ENCODE measurements at regions not wholly inside any gene's neighbourhood (a gene's known extent, or its start where the extent isn't known, plus 50 kb on each side); places are given as distances from the start of the nearest gene placed in this dataset.

DNA sequence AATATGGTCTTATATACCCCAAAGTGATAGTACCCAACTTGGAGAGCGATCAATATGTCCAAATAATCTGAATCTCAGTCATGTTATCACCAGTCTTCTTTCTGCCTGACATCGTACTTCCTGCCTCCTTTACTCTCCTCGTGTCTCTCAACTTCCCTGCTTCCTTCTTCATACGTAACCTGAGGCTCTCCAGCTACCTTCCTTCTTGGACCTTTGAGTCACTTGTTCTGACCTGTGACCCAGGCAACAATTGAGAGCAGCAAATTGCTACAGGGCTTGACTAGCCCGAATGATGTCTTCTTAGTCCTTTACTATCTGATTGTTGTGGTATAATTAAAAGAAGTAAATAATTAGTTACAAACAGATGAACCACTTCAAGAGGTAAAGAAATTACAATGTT is 145.9 kb upstream of the MBNL1 start:
- Histone ChIP-seq H3K27me3 (ENCODE audit: insufficient read depth, low read length, poor library complexity, severe bottlenecking) (no peaks in the 10 kb centered on the region), H3K79me2 (ENCODE audit: insufficient read depth, low read length) (no peaks in the 10 kb centered on the region), H3K4me1 (ENCODE audit: insufficient read depth, low read length, poor library complexity, severe bottlenecking) (no peaks in the 10 kb centered on the region), H3K4me3 (ENCODE audit: low read length, poor library complexity, severe bottlenecking) (no peak overlapping the region), H3K9me2 (replicated peaks; ENCODE audit: low read depth, low read length) (no peaks in the 10 kb centered on the region), H3K9me3 (ENCODE audit: insufficient read depth, low read depth, low read length) (no peaks in the 10 kb centered on the region), H3K9ac (ENCODE audit: low read depth, low read length, poor library complexity, severe bottlenecking) (no peak overlapping the region), H2AFZ (ENCODE audit: low read length) (peak overlapping the region; percentile 47; the same call in 1 of the 2 replicates), H3F3A (ENCODE audit: low read depth) (0 out of 2 replicates have a peak, but pooled peaks cover 2% of the 10 kb centered on the region), H4K20me1 (ENCODE audit: insufficient read depth, low read length, poor library complexity, severe bottlenecking) (no peaks in the 10 kb centered on the region), H3K4me2 (ENCODE audit: low read depth, low read length, poor library complexity, severe bottlenecking) (no peak overlapping the region), H3K36me3 (ENCODE audit: insufficient read depth, low read length) (no peaks in the 10 kb centered on the region)
- TF ChIP-seq, protein P1, sequence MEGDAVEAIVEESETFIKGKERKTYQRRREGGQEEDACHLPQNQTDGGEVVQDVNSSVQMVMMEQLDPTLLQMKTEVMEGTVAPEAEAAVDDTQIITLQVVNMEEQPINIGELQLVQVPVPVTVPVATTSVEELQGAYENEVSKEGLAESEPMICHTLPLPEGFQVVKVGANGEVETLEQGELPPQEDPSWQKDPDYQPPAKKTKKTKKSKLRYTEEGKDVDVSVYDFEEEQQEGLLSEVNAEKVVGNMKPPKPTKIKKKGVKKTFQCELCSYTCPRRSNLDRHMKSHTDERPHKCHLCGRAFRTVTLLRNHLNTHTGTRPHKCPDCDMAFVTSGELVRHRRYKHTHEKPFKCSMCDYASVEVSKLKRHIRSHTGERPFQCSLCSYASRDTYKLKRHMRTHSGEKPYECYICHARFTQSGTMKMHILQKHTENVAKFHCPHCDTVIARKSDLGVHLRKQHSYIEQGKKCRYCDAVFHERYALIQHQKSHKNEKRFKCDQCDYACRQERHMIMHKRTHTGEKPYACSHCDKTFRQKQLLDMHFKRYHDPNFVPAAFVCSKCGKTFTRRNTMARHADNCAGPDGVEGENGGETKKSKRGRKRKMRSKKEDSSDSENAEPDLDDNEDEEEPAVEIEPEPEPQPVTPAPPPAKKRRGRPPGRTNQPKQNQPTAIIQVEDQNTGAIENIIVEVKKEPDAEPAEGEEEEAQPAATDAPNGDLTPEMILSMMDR (conservative IDR thresholded peaks at IDR 0.05; ENCODE audit: low read length): no peak
- no peak for TF ChIP-seq EZH2phosphoT487 (IDR thresholded peaks at IDR 0.05; ENCODE audit: borderline replicate concordance)

DNA sequence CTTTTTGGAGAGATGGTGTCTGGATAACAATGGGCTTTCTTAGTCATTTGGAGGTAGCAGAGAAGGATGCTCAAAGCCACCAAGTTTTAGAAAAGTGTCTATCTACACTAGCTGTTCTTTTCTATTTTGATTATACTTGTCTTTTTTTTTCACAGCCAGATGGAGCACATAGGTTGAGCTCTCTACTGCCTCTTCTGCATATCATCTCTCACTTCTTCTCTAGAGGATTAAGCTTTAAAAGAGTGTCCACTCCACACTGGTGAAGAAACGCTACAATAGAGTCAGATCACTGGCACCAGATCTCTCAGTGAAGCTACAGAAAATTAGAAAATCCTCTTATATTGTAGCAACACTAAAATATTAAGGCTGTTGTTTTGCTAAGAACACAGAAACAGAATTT is 145.3 kb upstream of the MBNL1 start:
- Histone ChIP-seq H3K9ac (ENCODE audit: low read depth, low read length, poor library complexity, severe bottlenecking) (no peak overlapping the region), H3K9me2 (replicated peaks; ENCODE audit: low read depth, low read length) (no peaks in the 10 kb centered on the region), H4K20me1 (ENCODE audit: insufficient read depth, low read length, poor library complexity, severe bottlenecking) (no peaks in the 10 kb centered on the region), H2AFZ (ENCODE audit: low read length) (peak overlapping the region; percentile 47; the same call in 1 of the 2 replicates), H3F3A (ENCODE audit: low read depth) (0 out of 2 replicates have a peak, but pooled peaks cover 2% of the 10 kb centered on the region), H3K27me3 (ENCODE audit: insufficient read depth, low read length, poor library complexity, severe bottlenecking) (no peaks in the 10 kb centered on the region), H3K4me3 (ENCODE audit: low read length, poor library complexity, severe bottlenecking) (no peak overlapping the region), H3K9me3 (ENCODE audit: insufficient read depth, low read depth, low read length) (no peaks in the 10 kb centered on the region), H3K4me2 (ENCODE audit: low read depth, low read length, poor library complexity, severe bottlenecking) (no peak overlapping the region), H3K4me1 (ENCODE audit: insufficient read depth, low read length, poor library complexity, severe bottlenecking) (no peaks in the 10 kb centered on the region), H3K36me3 (ENCODE audit: insufficient read depth, low read length) (no peaks in the 10 kb centered on the region), H3K79me2 (ENCODE audit: insufficient read depth, low read length) (no peaks in the 10 kb centered on the region)
- TF ChIP-seq, protein P1 (conservative IDR thresholded peaks at IDR 0.05; ENCODE audit: low read length): peak; percentile 41
- TF ChIP-seq EZH2phosphoT487 (IDR thresholded peaks at IDR 0.05; ENCODE audit: borderline replicate concordance): no peak

DNA sequence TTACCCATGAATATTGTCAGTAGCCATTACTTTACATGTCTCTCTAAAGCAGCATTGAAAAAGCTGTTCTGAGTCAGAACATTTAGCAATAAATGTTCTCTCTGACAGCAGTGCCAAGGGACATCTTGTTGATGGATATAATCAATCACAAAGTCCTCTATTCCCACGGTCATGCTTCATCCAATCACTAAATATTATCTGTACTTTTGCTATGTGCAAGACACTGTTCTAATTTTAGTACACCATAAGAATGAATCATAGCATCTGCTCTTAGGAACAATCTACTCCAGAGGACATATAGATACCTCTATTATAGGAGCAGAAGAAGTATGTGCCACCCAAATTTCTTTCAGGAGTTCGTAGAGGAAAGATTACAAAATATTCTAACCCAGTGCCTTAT is 142.5 kb upstream of the MBNL1 start:
- no peak overlapping the region for H3K9ac ChIP-seq (ENCODE audit: low read depth, low read length, poor library complexity, severe bottlenecking)
- no peaks in the 10 kb centered on the region for H3K9me2 ChIP-seq (replicated peaks; ENCODE audit: low read depth, low read length)
- no peaks in the 10 kb centered on the region for H3K27me3 ChIP-seq (ENCODE audit: insufficient read depth, low read length, poor library complexity, severe bottlenecking)
- no peaks in the 10 kb centered on the region for H3K36me3 ChIP-seq (ENCODE audit: insufficient read depth, low read length)
- TF ChIP-seq, protein P1 (conservative IDR thresholded peaks at IDR 0.05; ENCODE audit: low read length): no peak
- TF ChIP-seq EZH2phosphoT487 (IDR thresholded peaks at IDR 0.05; ENCODE audit: borderline replicate concordance): no peak
- 0 out of 2 replicates have a peak, but pooled peaks cover 2% of the 10 kb centered on the region for H3F3A ChIP-seq (ENCODE audit: low read depth)
- no peak overlapping the region for H2AFZ ChIP-seq (ENCODE audit: low read length)
- no peaks in the 10 kb centered on the region for H3K79me2 ChIP-seq (ENCODE audit: insufficient read depth, low read length)
- H3K9me3 ChIP-seq (ENCODE audit: insufficient read depth, low read depth, low read length): no peaks in the 10 kb centered on the region
- no peak overlapping the region for H3K4me3 ChIP-seq (ENCODE audit: low read length, poor library complexity, severe bottlenecking)
- no peak overlapping the region for H3K4me2 ChIP-seq (ENCODE audit: low read depth, low read length, poor library complexity, severe bottlenecking)
- no peaks in the 10 kb centered on the region for H4K20me1 ChIP-seq (ENCODE audit: insufficient read depth, low read length, poor library complexity, severe bottlenecking)
- no peaks in the 10 kb centered on the region for H3K4me1 ChIP-seq (ENCODE audit: insufficient read depth, low read length, poor library complexity, severe bottlenecking)

Data from Loucy (cell line).